Kidney (tissue), 13 donors: ENCODE measurements at regions not wholly inside any gene's neighbourhood (a gene's known extent, or its start where the extent isn't known, plus 50 kb on each side); places are given as distances from the start of the nearest gene placed in this dataset.

Experiments
- DNase-seq, 5 donors: peaks; one replicate each; pipeline ENCODE4 v3.0.0-alpha.2; 2013 to 2020
- FAIRE-seq: peaks from 2 replicates; lab custom pipeline; 2012; peaks lifted over from hg19 to GRCh38; lab: Jason Lieb, UNC
- H3K27ac ChIP-seq, 2 donors: one replicate each; pipeline ENCODE4 v1.7.0; 2013; ENCODE audit warnings: low read depth in 2 of 2, low read length in 2 of 2, inconsistent platforms in 1 of 2
- H3K27me3 ChIP-seq: one replicate; pipeline ENCODE4 v1.7.1; 2013; ENCODE audit warnings: low read length, inconsistent platforms; ENCODE audit not compliant: control insufficient read depth, insufficient read depth
- H3K36me3 ChIP-seq, 3 donors: one replicate each; pipeline versions ENCODE4 v1.7.0 to v1.7.1; 2013; ENCODE audit warnings: low read length in 3 of 3, control low read depth in 1 of 3, inconsistent platforms in 1 of 3; ENCODE audit not compliant: insufficient read depth in 3 of 3, control insufficient read depth in 2 of 3
- H3K4me1 ChIP-seq, 3 donors: one replicate each; pipeline versions ENCODE4 v1.7.0 to v1.7.1; 2013; ENCODE audit warnings: low read length in 3 of 3, inconsistent platforms in 1 of 3, low read depth in 1 of 3; ENCODE audit not compliant: control insufficient read depth in 2 of 3, insufficient read depth in 2 of 3
- H3K4me3 ChIP-seq, 3 donors: one replicate each; pipeline versions ENCODE4 v1.7.0 to v1.8.1; 2013; ENCODE audit warnings: low read length in 3 of 3, control low read depth in 1 of 3, inconsistent platforms in 1 of 3
- H3K9ac ChIP-seq, 3 donors: one replicate each; pipeline versions ENCODE4 v1.7.0 to v1.7.1; 2013; ENCODE audit warnings: low read length in 3 of 3, control low read depth in 1 of 3, inconsistent platforms in 1 of 3
- H3K9me3 ChIP-seq, 3 donors: one replicate each; pipeline versions ENCODE4 v1.7.0 to v1.7.1; 2013; ENCODE audit warnings: low read length in 3 of 3, control low read depth in 1 of 3, inconsistent platforms in 1 of 3; ENCODE audit not compliant: control insufficient read depth in 2 of 3, insufficient read depth in 1 of 3
- intact Hi-C: fragments of 100-400 bp; cut with DNase I; formaldehyde crosslinking; loops from one replicate; pipeline ENCODE4 v1.11.1; 2022
- TF ChIP-seq, protein P1 (sequence below): IDR thresholded peaks from 3 replicates; pipeline ENCODE4 v1.5.1; 2012; ENCODE audit warnings: mild to moderate bottlenecking, moderate library complexity, borderline replicate concordance; ENCODE audit not compliant: insufficient read depth; ENCODE audit errors: extremely low read depth
- donor health status: control.
- donor health status: control.
- donor health status: control.
- donor health status: control.
- donor health status: control.
- donor health status: DM: yes; HTN: yes; CAD: no.
- donor health status: Normal renal cell carcinoma (clear cell type).

DNA sequence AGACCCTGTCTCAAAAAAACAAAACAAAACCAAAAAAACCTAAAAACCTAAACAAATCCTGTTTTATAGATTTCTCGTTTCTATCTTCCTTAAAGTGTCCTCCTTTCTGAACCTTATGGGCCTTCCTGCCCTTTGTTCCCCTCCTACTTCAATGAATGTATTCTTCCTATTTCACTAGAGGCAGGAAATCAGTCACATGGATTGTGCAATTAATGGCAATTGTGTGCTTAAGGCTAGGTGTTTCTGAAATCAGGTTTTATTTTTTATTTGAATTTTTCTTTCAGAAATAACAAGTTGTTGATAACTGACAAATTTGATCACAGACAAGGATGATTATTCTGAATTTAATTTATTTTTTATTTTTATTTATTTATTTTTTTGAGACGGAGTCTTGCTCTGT is 220.6 kb upstream of the SEMA6A start:
- TF ChIP-seq, protein P1, sequence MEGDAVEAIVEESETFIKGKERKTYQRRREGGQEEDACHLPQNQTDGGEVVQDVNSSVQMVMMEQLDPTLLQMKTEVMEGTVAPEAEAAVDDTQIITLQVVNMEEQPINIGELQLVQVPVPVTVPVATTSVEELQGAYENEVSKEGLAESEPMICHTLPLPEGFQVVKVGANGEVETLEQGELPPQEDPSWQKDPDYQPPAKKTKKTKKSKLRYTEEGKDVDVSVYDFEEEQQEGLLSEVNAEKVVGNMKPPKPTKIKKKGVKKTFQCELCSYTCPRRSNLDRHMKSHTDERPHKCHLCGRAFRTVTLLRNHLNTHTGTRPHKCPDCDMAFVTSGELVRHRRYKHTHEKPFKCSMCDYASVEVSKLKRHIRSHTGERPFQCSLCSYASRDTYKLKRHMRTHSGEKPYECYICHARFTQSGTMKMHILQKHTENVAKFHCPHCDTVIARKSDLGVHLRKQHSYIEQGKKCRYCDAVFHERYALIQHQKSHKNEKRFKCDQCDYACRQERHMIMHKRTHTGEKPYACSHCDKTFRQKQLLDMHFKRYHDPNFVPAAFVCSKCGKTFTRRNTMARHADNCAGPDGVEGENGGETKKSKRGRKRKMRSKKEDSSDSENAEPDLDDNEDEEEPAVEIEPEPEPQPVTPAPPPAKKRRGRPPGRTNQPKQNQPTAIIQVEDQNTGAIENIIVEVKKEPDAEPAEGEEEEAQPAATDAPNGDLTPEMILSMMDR = no peak
- Histone ChIP-seq H3K4me1 (no peaks in the 10 kb centered on the region), H3K27me3 (no peaks in the 10 kb centered on the region), H3K9me3 (no peaks in the 10 kb centered on the region), H3K36me3 (no peaks in the 10 kb centered on the region), H3K4me3 (no peak overlapping the region), H3K27ac (no peak overlapping the region), H3K9ac (no peak overlapping the region)
- no peak for FAIRE-seq
- intact Hi-C loops = no loop called here
- DNase-seq = no peak

DNA sequence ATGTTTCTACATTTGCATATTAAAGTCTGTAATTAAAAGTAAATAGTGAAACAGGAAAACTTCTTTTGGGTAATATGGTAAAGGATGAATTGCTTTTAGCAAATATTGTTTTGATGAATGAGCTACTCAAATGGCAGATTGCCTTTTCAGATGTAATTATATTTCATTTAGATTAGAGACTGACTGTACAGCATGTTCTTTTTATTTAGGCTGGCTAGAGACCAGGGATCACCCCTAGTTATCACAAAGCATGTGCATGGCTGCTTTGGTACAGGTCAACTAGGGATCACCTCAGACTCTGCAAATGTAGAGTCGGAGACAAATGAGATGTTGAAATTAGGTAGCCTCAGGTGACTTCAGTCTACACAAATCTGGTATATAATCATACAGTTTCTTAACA is 214.9 kb upstream of the SEMA6A start:
- no peaks in the 10 kb centered on the region for H3K4me1 ChIP-seq
- H3K27me3 ChIP-seq = no peaks in the 10 kb centered on the region
- no peaks in the 10 kb centered on the region for H3K36me3 ChIP-seq
- no peak for FAIRE-seq
- intact Hi-C loops = no loop called here
- H3K9me3 ChIP-seq = peaks cover 0 to 7% (median 0%) of the 10 kb centered on the region in 3 donors
- H3K27ac ChIP-seq = no peak overlapping the region
- TF ChIP-seq, protein P1 = no peak
- DNase-seq = no peak
- H3K4me3 ChIP-seq = no peak overlapping the region
- H3K9ac ChIP-seq = no peak overlapping the region

DNA sequence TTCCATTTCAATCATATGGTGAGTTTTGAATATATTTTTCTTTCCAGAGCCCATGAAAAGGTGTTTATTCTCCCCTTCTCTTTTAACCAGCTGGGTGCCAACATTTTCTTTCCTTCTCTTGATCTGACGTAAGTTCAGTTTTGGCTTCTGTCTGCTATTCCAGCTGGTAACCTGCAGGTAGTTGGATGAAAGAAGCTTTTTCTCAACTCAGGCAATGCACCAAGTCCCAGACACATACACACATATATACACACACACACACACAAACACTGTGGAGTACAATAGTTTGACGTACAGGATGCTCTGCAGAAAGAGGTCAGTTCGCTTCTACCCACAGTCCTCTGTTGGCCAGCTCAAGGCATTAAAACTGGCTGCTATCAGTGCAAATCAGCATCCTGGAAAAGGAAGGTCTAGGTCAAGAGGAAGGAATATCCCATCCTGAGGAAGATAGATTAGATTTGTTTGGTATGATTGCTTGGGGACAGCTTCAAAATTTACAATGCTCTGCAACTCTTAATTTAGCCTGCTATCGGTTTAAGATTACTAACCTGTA is 214.3 kb upstream of the SEMA6A start:
- Histone ChIP-seq H3K4me1 (no peaks in the 10 kb centered on the region), H3K27me3 (no peaks in the 10 kb centered on the region), H3K36me3 (no peaks in the 10 kb centered on the region), H3K27ac (no peak overlapping the region), H3K9ac (no peak overlapping the region), H3K9me3 (peaks cover 0 to 7% (median 0%) of the 10 kb centered on the region in 3 donors), H3K4me3 (no peak overlapping the region)
- TF ChIP-seq, protein P1 = no peak
- intact Hi-C loops = no loop called here
- DNase-seq (peak in 1 of 5 donors; percentile 55), FAIRE-seq (no peak)

DNA sequence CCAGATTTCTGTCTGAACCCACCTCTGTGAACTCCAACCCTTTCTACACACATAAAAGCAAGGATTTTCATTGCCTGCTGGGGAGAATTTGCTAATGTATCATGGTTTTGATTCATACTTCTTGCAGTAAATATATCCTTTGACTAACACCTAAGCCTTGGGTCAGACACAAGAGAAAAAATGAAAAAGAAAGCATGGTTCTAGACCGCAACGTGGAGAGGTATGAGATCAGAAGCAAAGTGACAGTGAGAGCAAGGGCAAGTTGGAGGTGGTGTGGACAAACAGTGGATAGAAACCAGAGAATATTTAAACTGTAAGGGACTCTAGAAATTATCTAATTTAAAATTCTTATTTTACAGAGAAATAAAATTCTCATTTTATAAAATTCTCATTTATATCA is 212.9 kb upstream of the SEMA6A start:
- DNase-seq (no peak), FAIRE-seq (no peak)
- Histone ChIP-seq H3K9me3 (peaks cover 0 to 7% (median 0%) of the 10 kb centered on the region in 3 donors), H3K27me3 (no peaks in the 10 kb centered on the region), H3K27ac (no peak overlapping the region), H3K9ac (no peak overlapping the region), H3K4me3 (no peak overlapping the region), H3K36me3 (no peaks in the 10 kb centered on the region), H3K4me1 (no peaks in the 10 kb centered on the region)
- TF ChIP-seq, protein P1 = no peak
- intact Hi-C loops = no loop called here
